SKM-1 treated with dmso at 0.1 percent for 144 hours (cell line): ENCODE measurements at regions not wholly inside any gene's neighbourhood (a gene's known extent, or its start where the extent isn't known, plus 50 kb on each side); places are given as distances from the start of the nearest gene placed in this dataset.

ENCODE experiments used
- DNase-seq: peaks from one replicate; lab custom pipeline; 2025; ENCODE audit not compliant: unreplicated experiment; lab: John Stamatoyannopoulos, UW

DNA sequence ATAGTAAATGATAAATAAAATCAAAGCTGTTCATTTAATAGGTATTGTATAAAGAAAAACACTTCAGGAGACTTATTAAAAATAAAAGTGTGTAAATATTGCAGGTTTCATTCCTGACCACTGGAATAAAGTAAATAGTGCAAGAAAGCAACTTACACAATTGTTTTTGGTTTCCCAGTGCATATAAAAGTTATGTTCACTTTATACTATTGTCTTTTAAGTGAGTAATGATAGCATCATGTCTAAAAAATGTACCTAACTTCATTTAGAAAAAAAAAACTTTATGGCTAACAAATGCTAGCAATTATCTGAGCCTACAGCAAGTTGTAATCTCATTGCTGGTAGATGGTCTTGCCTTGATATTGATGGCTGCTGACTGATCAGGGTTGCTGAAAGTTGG, 726.6 kb upstream of the POU3F2 start:
- DNase-seq, result no peak

GRCh38 chr6:98116455-98116854, 717.9 kb upstream of the POU3F2 start:
- DNase-seq, result no peak

DNA sequence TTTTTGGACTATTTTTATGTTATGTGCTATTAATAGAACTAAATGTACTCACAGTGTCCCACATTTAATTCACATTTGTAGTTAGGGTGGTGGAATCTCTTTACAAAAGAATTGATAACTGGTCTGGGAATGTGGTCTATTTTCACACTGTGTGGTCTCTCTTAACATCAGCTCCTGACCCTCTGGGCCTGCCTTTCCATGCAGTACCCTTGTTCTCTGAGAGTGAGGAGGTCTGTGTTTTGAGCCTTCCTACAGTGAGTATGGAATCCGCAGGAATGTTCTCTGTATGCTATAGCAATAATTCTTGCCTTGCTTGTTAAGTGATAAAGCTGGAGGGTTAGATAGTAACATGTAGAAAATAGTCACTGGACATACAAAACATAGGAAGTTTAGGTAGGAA, 717.3 kb upstream of the POU3F2 start:
- DNase-seq, result no peak

DNA sequence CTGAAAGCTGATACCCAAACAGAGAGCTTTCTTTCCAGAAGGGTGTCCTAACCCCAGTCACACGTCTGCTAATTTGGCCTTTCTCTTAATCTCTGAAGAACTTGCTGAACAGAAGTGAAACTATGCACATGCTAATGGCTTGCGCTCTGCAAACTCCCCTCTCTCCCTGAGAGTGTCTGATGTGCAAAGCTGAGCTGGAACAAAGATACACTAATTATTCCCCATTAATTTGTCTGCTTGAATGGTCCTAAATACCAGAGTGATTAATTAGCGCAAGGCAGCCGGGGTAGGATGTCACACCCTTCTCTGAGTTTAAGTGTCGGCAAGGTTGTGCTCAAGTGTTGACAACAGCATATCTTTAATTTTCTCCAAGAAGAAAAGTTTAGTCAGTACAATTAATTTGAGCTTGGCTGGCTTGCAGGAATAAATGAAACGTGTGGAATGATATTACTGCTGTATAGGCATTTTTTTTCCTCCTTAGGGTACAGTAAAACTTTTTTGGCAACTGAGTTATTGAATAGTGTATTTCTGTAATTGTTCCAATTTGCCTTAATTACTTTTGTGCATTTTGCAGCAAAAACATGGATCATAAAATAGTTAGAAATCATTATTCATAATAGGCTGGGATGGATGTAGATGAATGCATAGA, 715.9 kb upstream of the POU3F2 start:
- no peak for DNase-seq

DNA sequence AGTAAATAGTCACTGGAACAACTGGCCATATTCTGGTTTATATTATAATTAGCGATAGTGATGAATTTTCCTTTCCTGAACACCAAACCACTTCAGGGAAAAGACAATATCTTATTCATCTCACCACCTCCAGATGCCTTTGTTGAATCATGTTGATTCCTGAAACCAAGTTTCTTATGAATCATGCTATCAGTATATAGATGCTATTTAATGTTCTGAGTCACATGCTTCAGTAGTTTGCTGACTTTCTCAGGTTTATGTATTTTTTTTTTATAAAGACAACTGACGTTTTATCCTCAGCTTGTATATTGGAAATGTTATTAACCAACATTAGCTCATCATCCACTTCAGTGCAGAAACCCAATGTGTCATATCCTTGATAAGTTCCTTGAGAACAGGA, 710.2 kb upstream of the POU3F2 start:
- no peak for DNase-seq

DNA sequence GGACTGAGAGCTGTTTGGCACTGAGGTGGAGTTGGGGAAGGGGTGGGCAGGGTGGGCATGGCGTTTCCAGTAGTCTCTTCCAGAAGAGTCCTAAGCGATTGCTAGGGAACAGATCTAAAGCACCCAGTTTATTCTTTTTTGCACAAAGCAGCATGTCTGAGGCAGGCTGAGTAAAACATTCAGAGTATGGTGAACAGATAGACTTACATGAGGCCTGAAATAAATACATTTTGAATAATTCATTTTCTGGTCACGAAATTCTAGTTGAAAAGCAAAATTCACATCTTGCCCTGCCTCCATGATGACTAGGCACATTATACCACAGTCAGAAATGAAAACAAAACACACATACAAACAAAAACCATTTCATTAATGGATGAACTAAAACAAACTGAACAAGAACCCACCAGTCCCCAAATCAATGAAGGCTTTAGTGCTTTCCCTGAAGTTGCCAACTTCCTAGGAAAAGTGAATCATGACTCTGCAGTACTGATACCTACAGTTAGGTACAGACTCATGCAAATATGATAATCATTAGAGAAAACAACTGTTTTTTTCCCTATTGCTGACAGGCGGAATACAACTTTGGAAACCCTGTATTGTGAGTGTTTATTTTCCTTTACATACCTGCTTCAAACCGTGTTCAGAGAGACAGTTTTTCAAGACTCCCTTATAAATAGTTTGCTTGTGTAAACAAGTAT, 702.9 kb upstream of the POU3F2 start:
- no peak for DNase-seq

DNA sequence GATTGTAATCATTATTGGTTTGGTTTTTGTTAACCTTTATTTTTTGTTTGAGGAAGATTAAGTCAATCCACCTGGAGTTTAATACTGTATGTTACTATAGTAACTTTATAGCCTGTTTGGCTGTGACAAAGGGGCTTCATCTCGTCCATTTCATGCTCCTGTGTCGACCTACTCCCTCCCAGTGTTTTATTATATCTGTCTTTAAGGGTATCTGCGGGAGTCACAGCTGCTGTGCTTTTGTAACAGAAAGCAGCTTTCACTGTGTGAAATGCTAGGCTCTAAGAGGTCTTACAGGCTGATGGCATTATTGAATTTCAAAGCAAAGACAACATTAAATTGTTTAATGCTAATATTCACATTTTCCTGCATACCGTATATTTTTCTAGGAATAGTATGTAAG, 698.0 kb upstream of the POU3F2 start:
- no peak for DNase-seq

- no peak for DNase-seq
These were observed 697.0 kb upstream of the POU3F2 start for GRCh38 chr6:98137391-98137790.

DNA sequence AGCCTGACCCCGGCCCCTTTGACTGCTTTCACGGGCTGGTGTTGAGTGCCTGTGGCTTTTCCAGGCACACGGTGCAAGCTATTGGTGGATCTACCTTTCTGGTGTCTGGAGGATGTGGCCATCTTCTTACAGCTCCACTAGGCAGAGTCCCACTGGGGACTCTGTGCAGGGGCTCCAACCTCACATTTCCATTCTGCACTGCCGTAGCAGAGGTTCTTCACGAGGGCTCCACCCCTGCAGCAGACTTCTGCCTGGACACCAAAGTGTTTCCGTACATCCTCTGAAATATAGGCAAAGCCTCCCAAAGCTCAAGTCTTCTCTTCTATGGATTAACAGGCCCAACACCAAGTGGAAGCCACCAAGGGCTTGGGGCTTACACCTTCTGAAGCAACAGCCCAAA, 691.5 kb upstream of the POU3F2 start:
- no peak for DNase-seq

GRCh38 chr6:98146656-98147055, 687.7 kb upstream of the POU3F2 start:
- DNase-seq, result no peak

DNA sequence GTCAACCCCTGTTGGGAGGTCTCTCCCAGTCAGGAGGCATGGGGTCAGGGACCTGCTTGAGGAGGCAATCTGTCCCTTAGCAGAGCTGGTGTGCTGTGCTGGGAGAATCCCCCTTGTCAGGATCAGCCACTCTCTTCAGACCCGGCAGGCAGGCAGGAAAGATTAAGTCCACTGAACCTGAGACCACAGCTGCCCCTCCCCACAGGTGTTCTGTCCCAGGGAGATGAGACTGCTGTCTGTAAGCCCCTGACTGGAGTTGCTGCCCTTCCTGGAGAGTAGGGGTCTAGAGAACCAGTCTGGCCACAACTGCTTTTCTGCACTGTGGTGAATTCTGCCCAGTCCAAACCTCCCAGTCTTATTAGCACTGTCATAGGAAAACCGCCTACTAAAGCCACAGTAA, 677.8 kb upstream of the POU3F2 start:
- no peak for DNase-seq

DNA sequence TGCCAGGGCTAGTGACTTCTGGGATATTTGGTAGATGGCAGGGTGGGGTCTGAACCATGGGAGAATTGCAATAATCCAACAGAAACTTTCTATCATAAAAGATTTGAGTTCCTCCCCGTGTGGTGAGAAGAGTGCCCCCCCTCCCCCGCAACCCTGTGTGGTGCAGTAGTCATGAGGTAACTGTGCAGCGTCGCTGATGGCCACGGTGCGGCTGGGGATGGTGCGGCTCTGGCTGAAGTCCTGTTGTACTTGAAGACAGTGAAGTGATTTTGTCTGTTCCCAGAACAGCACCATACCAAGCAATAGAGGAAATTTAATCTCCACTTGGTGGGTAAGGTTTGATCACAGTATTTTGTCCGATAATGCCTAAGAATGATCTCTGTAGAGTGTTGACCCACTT, 654.8 kb upstream of the POU3F2 start:
- DNase-seq, result no peak

DNA sequence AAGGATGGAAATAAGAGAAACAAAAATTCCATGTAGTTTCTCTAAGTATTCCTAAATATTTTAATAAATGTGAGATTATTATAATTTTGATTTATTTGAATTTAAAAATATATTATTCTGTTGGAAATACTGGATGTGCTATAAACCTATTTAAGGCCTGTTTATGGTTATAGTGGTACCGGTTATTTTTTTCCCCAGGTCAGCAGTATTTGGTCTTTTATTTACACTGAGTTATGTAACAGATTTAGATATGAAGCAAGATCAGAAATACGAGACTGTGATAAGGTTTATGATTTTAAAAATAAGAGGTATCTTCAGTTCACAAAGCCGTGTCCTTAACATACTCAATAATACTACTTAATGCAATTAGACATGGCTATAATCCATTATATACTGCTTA, 634.3 kb upstream of the POU3F2 start:
- no peak for DNase-seq

DNA sequence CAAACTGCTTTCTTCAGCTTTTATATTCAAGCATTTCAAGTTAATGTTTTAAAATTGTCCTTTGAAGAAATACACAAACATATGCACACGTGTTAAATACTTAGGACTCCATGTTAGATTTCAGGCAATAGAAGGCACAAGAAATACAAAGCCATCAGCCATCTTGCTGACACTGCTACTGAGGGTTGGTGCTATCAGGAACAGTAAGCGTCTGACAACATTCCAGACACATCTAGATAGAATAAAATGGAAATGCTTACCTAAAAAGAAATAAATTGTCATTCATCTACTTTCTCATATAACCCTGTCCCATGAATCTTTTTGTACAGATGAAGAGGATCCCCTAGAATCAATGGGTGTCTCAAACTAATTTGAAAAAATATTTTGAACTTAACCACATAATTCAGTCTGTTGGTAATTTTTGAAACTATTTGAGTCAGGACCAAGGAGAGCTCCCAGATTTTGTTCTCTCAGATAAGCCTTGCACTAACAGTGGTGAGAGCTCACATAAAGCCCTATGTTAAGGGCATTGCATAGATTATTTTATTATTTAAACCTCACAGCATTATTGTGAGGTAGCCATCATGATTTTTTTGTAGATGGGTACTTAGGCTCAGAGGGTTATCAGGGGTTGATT, 631.1 kb upstream of the POU3F2 start:
- no peak for DNase-seq

DNA sequence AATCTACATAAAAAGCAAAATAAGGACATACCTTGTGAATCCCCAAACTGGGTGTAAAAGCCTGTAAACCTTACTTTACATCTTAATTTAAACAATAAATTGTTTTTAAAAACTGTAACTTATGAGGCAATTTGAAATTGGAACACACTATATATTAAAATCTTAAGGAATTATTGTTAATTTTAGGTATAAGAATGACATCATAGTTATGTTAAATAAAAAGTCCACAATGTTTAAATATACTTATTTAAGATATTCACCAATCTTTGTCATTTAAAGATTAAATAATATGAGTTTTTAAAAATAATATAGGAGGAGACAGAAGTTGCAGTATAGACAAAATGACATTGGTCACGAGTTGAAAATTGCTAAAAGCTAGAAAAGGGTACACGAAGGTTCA, 621.9 kb upstream of the POU3F2 start:
- no peak for DNase-seq

DNA sequence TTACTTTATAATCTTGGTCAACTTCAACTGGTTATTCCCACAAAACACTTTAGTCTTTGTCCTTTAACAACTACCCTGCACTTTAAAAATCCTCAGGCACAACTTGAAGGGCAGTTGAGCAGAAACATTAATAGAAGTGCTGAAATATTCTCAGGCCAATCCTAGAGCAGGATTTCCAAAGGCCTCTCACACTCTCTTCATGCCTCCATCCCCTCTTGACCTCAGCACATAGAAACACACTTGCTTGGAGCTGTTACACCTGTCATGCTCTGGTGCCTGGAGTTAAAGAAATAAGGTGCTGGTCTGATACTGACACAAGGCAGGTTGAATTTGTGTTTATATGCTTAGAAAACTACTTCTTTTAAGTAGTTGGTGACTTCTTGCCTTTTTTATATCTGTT, 618.8 kb upstream of the POU3F2 start:
- no peak for DNase-seq

GRCh38 chr6:98230250-98230649, 604.1 kb upstream of the POU3F2 start:
- DNase-seq, result no peak

- no peak for DNase-seq
These were observed 595.3 kb upstream of the POU3F2 start for GRCh38 chr6:98239057-98239456.

DNA sequence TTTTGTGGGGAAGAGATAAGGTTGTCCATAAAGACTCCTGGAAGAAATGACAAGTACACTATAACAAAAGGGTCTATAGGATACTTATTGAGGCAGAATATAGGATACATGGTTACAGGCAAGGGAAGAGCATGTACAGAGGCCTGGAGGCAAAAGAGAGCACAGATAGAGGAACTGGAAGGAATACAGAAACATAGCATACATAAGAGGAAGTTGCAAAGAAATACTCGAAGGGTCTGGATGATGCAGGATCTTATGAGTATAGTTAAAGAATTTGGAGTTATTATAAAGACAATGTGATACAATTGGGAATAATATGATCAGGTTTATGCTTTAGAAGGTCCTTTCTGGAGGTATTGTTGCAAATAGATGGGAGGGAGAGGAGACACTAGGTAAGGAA, 592.7 kb upstream of the POU3F2 start:
- peak; percentile 19 for DNase-seq

GRCh38 chr6:98254624-98255023, 579.8 kb upstream of the POU3F2 start:
- DNase-seq, result no peak

DNA sequence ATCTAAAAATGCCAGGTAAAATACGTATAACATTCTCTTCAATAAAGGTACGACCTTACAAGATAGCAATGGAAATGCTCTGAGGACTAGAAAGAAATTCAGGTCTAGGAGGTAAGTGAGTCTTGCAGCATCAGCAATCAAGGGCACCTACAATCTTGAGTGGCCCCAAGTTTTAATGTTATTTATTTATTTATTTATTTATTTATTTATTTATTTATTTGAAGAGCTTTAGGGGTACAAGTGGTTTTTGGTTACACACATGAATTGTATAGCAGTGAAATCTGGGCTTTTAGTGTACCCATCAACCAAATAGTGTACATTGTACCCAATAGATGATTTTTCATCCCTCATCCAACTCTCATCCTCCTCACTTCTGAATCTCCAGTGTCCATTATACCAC, 574.0 kb upstream of the POU3F2 start:
- DNase-seq, result no peak

DNA sequence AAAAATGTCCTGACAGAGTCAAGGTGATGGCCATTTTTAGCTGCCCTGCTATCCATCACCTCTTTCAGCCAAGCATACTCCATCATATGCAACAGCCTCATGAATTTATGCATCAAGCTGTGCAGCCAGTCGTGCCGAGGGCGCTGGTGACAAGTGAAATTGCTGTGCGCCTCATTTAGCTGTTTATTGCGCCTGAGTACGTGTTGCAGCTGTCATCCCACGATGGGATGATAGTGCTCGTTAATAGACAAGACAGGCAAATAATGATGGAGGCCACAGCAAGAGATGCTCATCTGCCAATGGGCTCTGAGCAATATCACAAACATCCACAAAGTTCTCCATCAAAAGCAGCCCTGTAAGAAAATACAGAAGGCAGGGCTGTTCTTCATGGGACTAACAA, 562.3 kb upstream of the POU3F2 start:
- DNase-seq, result no peak

- no peak for DNase-seq
These were observed 559.7 kb upstream of the POU3F2 start for GRCh38 chr6:98274691-98275090.
